Testis (tissue), 2 donors: ENCODE measurements at regions not wholly inside any gene's neighbourhood (a gene's known extent, or its start where the extent isn't known, plus 50 kb on each side); places are given as distances from the start of the nearest gene placed in this dataset.

ENCODE experiments used
- DNase-seq: peaks from one replicate; pipeline ENCODE4 v3.0.0-alpha.2; 2019
- H3K27ac ChIP-seq, 2 donors: fragments of 200-600 bp; sonication (generic); one replicate each; pipeline ENCODE4 v1.5.1; 2019
- H3K27me3 ChIP-seq: fragments of 200-600 bp; sonication (generic); one replicate; pipeline ENCODE4 v1.5.1; 2019
- H3K36me3 ChIP-seq: fragments of 200-600 bp; sonication (generic); one replicate; pipeline ENCODE4 v1.5.1; 2017; ENCODE audit warnings: low read depth; ENCODE audit errors: missing control alignments
- H3K4me1 ChIP-seq: fragments of 200-600 bp; sonication (generic); one replicate; pipeline ENCODE4 v1.5.1; 2019
- H3K4me3 ChIP-seq, 2 donors: fragments of 200-600 bp; sonication (generic); one replicate each; pipeline ENCODE4 v1.5.1; 2017 to 2019
- H3K9me3 ChIP-seq: fragments of 200-600 bp; sonication (generic); one replicate; pipeline ENCODE4 v1.5.1; 2017
- CTCF ChIP-seq, 3 experiments: fragments of 450-650 bp in 2 of 3; fragments of 200-600 bp in 1 of 3; sonication (generic) in 1 of 3; IDR thresholded peaks; one replicate each; pipeline ENCODE4 v1.5.1; 2016 to 2019; ENCODE audit warnings: antibody characterized with exemption in 3 of 3, mild to moderate bottlenecking in 2 of 3, moderate library complexity in 1 of 3
- POLR2A ChIP-seq: fragments of 450-650 bp; IDR thresholded peaks from one replicate; pipeline ENCODE4 v1.6.1; 2017; ENCODE audit warnings: antibody characterized with exemption, mild to moderate bottlenecking, moderate library complexity
- WGBS, 2 donors: methylation state at CpG; one replicate each; pipeline ENCODE4 v1.1.5; 2018; 5-methylcytosine and 5-hydroxymethylcytosine counted together
- intact Hi-C: fragments of 100-400 bp; cut with DNase I; formaldehyde crosslinking; loops from one replicate; pipeline ENCODE4 v1.15.1; 2023; ENCODE audit warnings: low total_unique reads

- intact Hi-C loops = no loop called here
- Histone ChIP-seq H3K4me3 (no peak overlapping the region), H3K9me3 (no peaks in the 10 kb centered on the region), H3K36me3 (no peaks in the 10 kb centered on the region), H3K27ac (no peak overlapping the region), H3K27me3 (no peaks in the 10 kb centered on the region), H3K4me1 (peaks cover 2% of the 10 kb centered on the region)
- no peak for TF ChIP-seq POLR2A
- no peak for TF ChIP-seq CTCF (IDR thresholded peaks at IDR 0.05)
- no peak for DNase-seq
Measured at GRCh38 chr9:22643541-22643940, 196.9 kb downstream of the DMRTA1 start.

GRCh38 chr9:22645893-22646292 is 199.3 kb downstream of the DMRTA1 start:
- no peaks in the 10 kb centered on the region for H3K36me3 ChIP-seq
- TF ChIP-seq POLR2A (no peak), CTCF (IDR thresholded peaks at IDR 0.05) (no peak)
- H3K27me3 ChIP-seq = no peaks in the 10 kb centered on the region
- no peak overlapping the region for H3K4me3 ChIP-seq
- 38 to 61% methylated on average over 2 of the region's 2 CpGs for WGBS, 2 donors
- no peaks in the 10 kb centered on the region for H3K9me3 ChIP-seq
- H3K27ac ChIP-seq = no peak overlapping the region
- intact Hi-C loops = no loop called here
- H3K4me1 ChIP-seq = peaks cover 13% of the 10 kb centered on the region
- DNase-seq = no peak

GRCh38 chr9:22649384-22649783 is 202.8 kb downstream of the DMRTA1 start:
- 20% methylated on average over 2 of the region's 2 CpGs for WGBS, 2 donors
- no peak for DNase-seq
- no peaks in the 10 kb centered on the region for H3K36me3 ChIP-seq
- H3K4me3 ChIP-seq = no peak overlapping the region
- H3K27ac ChIP-seq = peak overlapping the region; percentile 51 to 69
- no peaks in the 10 kb centered on the region for H3K27me3 ChIP-seq
- no peak for TF ChIP-seq POLR2A
- no peak for TF ChIP-seq CTCF (IDR thresholded peaks at IDR 0.05)
- peaks cover 13% of the 10 kb centered on the region for H3K4me1 ChIP-seq
- intact Hi-C loops = no loop called here
- no peaks in the 10 kb centered on the region for H3K9me3 ChIP-seq

- DNase-seq = no peak
- H3K9me3 ChIP-seq = no peaks in the 10 kb centered on the region
- H3K4me3 ChIP-seq = no peak overlapping the region
- TF ChIP-seq CTCF (IDR thresholded peaks at IDR 0.05) = no peak
- intact Hi-C loops = no loop called here
- H3K27ac ChIP-seq = peak overlapping the region; percentile 51 to 69
- no peaks in the 10 kb centered on the region for H3K27me3 ChIP-seq
- H3K4me1 ChIP-seq = peaks cover 13% of the 10 kb centered on the region
- H3K36me3 ChIP-seq = no peaks in the 10 kb centered on the region
- 66 to 75% methylated on average over 3 of the region's 3 CpGs for WGBS, 2 donors
Measured at GRCh38 chr9:22650145-22650544, 203.5 kb downstream of the DMRTA1 start.

GRCh38 chr9:22650946-22651345 is 204.3 kb downstream of the DMRTA1 start:
- no peak overlapping the region for H3K4me3 ChIP-seq
- peak overlapping the region in 1 of 2 donors; percentile 69 for H3K27ac ChIP-seq
- peaks cover 13% of the 10 kb centered on the region for H3K4me1 ChIP-seq
- no peaks in the 10 kb centered on the region for H3K36me3 ChIP-seq
- no peaks in the 10 kb centered on the region for H3K27me3 ChIP-seq
- intact Hi-C loops = no loop called here
- no peak for DNase-seq
- H3K9me3 ChIP-seq = no peaks in the 10 kb centered on the region
- TF ChIP-seq POLR2A (no peak), CTCF (IDR thresholded peaks at IDR 0.05) (no peak)
